ENCODE measurements at regions not wholly inside any gene's neighbourhood (a gene's known extent, or its start where the extent isn't known, plus 50 kb on each side); places are given as distances from the start of the nearest gene placed in this dataset.

- no peaks in the 10 kb centered on the region for H3K36me3 ChIP-seq
- peak overlapping the region in 3 of 8 donors; percentile 44 to 73 (median 53) for H3K4me3 ChIP-seq
- peaks cover 14 to 47% (median 40%) of the 10 kb centered on the region in 6 donors for H3K4me1 ChIP-seq
- intact Hi-C loops (cut with DNase I; ENCODE audit: low total_unique reads), result no loop called here
- no peak for TF ChIP-seq POLR2AphosphoS5 (IDR thresholded peaks at IDR 0.05)
- no peak for TF ChIP-seq CTCF (IDR thresholded peaks at IDR 0.05 in 8 of 11, conservative IDR thresholded peaks at IDR 0.05 in 3 of 11)
- no peak for TF ChIP-seq POLR2A (IDR thresholded peaks at IDR 0.05)
- WGBS, 5 donors, result 11 to 38% (median 18%) methylated on average over 11 to 16 of the region's 16 CpGs
- H3K27me3 ChIP-seq (replicated peaks in 1 of 7), result peaks cover 0 to 59% (median 23%) of the 10 kb centered on the region in 7 donors
- DNase-seq, result no peak
- H3K27ac ChIP-seq, result peak overlapping the region in 2 of 8 donors; percentile 65 to 80
- H3K9me3 ChIP-seq, result no peaks in the 10 kb centered on the region
Measured at GRCh38 chr6:41426438-41426851, 91.0 kb downstream of the NCR2 start.

GRCh38 chr6:41426888-41427641, 91.7 kb downstream of the NCR2 start:
- no peaks in the 10 kb centered on the region for H3K9me3 ChIP-seq
- H3K4me1 ChIP-seq, result peaks cover 14 to 47% (median 40%) of the 10 kb centered on the region in 6 donors
- peak overlapping the region; percentile 33 to 73 (median 48) for H3K4me3 ChIP-seq
- no peak for TF ChIP-seq POLR2AphosphoS5 (IDR thresholded peaks at IDR 0.05)
- TF ChIP-seq POLR2A (IDR thresholded peaks at IDR 0.05), result no peak
- TF ChIP-seq CTCF (IDR thresholded peaks at IDR 0.05 in 8 of 11, conservative IDR thresholded peaks at IDR 0.05 in 3 of 11), result no peak
- no peaks in the 10 kb centered on the region for H3K36me3 ChIP-seq
- peak; percentile 85 for DNase-seq
- intact Hi-C loops (cut with DNase I; ENCODE audit: low total_unique reads), result no loop called here
- 11 to 25% (median 14%) methylated on average over 22 to 30 of the region's 30 CpGs for WGBS, 5 donors
- peaks cover 0 to 62% (median 23%) of the 10 kb centered on the region in 7 donors for H3K27me3 ChIP-seq (replicated peaks in 1 of 7)
- peak overlapping the region in 4 of 8 donors; percentile 11 to 80 (median 60) for H3K27ac ChIP-seq

- no peaks in the 10 kb centered on the region for H3K9me3 ChIP-seq
- TF ChIP-seq CTCF (IDR thresholded peaks at IDR 0.05 in 8 of 11, conservative IDR thresholded peaks at IDR 0.05 in 3 of 11) (peak in 3 of 11 experiments; percentile 18 to 36 (median 34)), POLR2AphosphoS5 (IDR thresholded peaks at IDR 0.05) (peak; percentile 6 to 49 (median 46)), POLR2A (IDR thresholded peaks at IDR 0.05) (no peak)
- no peaks in the 10 kb centered on the region for H3K36me3 ChIP-seq
- intact Hi-C loops (cut with DNase I; ENCODE audit: low total_unique reads), result no loop called here
- peaks cover 14 to 47% (median 40%) of the 10 kb centered on the region in 6 donors for H3K4me1 ChIP-seq
- H3K4me3 ChIP-seq, result peak overlapping the region; percentile 33 to 73 (median 48)
- 0 to 2% (median 1%) methylated on average over 38 to 71 of the region's 71 CpGs for WGBS, 5 donors
- peak; percentile 82 for DNase-seq
- H3K27ac ChIP-seq, result peak overlapping the region in 7 of 8 donors; percentile 4 to 80 (median 39)
- peaks cover 0 to 64% (median 23%) of the 10 kb centered on the region in 7 donors for H3K27me3 ChIP-seq (replicated peaks in 1 of 7)
Measured at GRCh38 chr6:41427642-41428335, 92.4 kb downstream of the NCR2 start.

Data from spleen (tissue), 11 donors.